Loucy (cell line): ENCODE measurements at regions not wholly inside any gene's neighbourhood (a gene's known extent, or its start where the extent isn't known, plus 50 kb on each side); places are given as distances from the start of the nearest gene placed in this dataset.
"Not testable (repeated sequence)": the region's sequence is repeated elsewhere in the genome, so short reads cannot be mapped to it uniquely, and the experiment has no call there.

ENCODE experiments used
- H2AFZ ChIP-seq: fragments of 200-600 bp; sonication (generic); 2 replicates; pipeline ENCODE4 v1.6.0; 2016; ENCODE audit warnings: antibody characterized with exemption, mild to moderate bottlenecking, low read length, moderate library complexity
- H3F3A ChIP-seq: fragments of 200-600 bp; 2 replicates; pipeline ENCODE4 v1.6.0; 2016; ENCODE audit warnings: antibody characterized with exemption, low read depth, mild to moderate bottlenecking
- H3K27me3 ChIP-seq: fragments of 200-600 bp; sonication (generic); 2 replicates; pipeline ENCODE4 v1.6.1; 2014; ENCODE audit warnings: low read length, mild to moderate bottlenecking; ENCODE audit not compliant: insufficient read depth, poor library complexity, severe bottlenecking
- H3K36me3 ChIP-seq: fragments of 200-600 bp; sonication (generic); 2 replicates; pipeline ENCODE4 v1.6.1; 2016; ENCODE audit warnings: low read length; ENCODE audit not compliant: insufficient read depth
- H3K4me1 ChIP-seq: fragments of 200-600 bp; sonication (generic); 2 replicates; pipeline ENCODE4 v1.5.1; 2014; ENCODE audit warnings: low read length, mild to moderate bottlenecking; ENCODE audit not compliant: insufficient read depth, poor library complexity, severe bottlenecking
- H3K4me2 ChIP-seq: fragments of 200-600 bp; sonication (generic); 2 replicates; pipeline ENCODE4 v1.6.0; 2014; ENCODE audit warnings: antibody characterized with exemption, low read length, low read depth, mild to moderate bottlenecking; ENCODE audit not compliant: poor library complexity, severe bottlenecking
- H3K4me3 ChIP-seq: fragments of 200-600 bp; sonication (generic); 2 replicates; pipeline ENCODE4 v1.5.1; 2014; ENCODE audit warnings: low read length, mild to moderate bottlenecking, mixed read lengths; ENCODE audit not compliant: poor library complexity, severe bottlenecking
- H3K79me2 ChIP-seq: fragments of 200-600 bp; sonication (generic); 2 replicates; pipeline ENCODE4 v1.6.1; 2014; ENCODE audit warnings: low read length; ENCODE audit not compliant: insufficient read depth
- H3K9ac ChIP-seq: fragments of 200-600 bp; sonication (generic); 2 replicates; pipeline ENCODE4 v1.6.0; 2014; ENCODE audit warnings: mild to moderate bottlenecking, low read depth, low read length, moderate library complexity; ENCODE audit not compliant: poor library complexity, severe bottlenecking
- H3K9me2 ChIP-seq: fragments of 200-600 bp; sonication (generic); replicated peaks from 2 replicates; pipeline ENCODE4 v1.6.1; 2016; ENCODE audit warnings: low read depth, low read length, mixed read lengths
- H3K9me3 ChIP-seq: fragments of 200-600 bp; sonication (generic); 2 replicates; pipeline ENCODE4 v1.6.1; 2014; ENCODE audit warnings: mild to moderate bottlenecking, antibody characterized with exemption, low read length, low read depth; ENCODE audit not compliant: insufficient read depth
- H4K20me1 ChIP-seq: fragments of 200-600 bp; sonication (generic); 2 replicates; pipeline ENCODE4 v1.6.0; 2014; ENCODE audit warnings: antibody characterized with exemption, low read length, mild to moderate bottlenecking; ENCODE audit not compliant: insufficient read depth, poor library complexity, severe bottlenecking
- EZH2phosphoT487 ChIP-seq: fragments of 200-600 bp; IDR thresholded peaks from 2 replicates; pipeline ENCODE4 v1.6.1; 2018; ENCODE audit warnings: antibody characterized with exemption, mild to moderate bottlenecking, moderate library complexity, borderline replicate concordance
- TF ChIP-seq, protein P1 (sequence below): fragments of 200-600 bp; sonication (generic); conservative IDR thresholded peaks from 2 replicates; pipeline ENCODE4 v1.5.1; 2014; ENCODE audit warnings: mild to moderate bottlenecking, antibody characterized with exemption, low read length

DNA sequence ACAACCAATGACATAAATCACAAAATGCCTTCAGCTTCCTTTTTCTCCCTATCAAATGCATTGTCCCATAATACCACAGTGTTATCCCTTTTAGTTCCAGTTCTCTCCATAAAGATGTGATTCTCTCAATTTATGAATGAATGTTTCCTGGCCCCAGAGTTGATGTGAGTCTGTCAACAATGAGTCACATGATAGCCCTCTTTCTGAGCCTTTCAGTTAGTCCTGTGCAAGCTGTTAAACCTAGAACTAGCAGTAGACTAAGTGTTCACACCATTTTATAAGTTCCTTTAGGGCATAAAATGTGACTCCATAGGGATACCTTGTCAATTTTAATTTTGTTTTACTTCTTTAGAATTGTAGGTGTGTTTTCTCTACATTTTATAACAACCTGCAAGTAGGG, 129.5 kb downstream of the PABPC4L start:
- no peaks in the 10 kb centered on the region for H3K36me3 ChIP-seq
- H4K20me1 ChIP-seq: no peaks in the 10 kb centered on the region
- H3K9me3 ChIP-seq: no peaks in the 10 kb centered on the region
- H3F3A ChIP-seq: no peaks in the 10 kb centered on the region
- no peaks in the 10 kb centered on the region for H3K79me2 ChIP-seq
- no peak overlapping the region for H2AFZ ChIP-seq
- H3K9ac ChIP-seq: no peak overlapping the region
- TF ChIP-seq EZH2phosphoT487: no peak
- TF ChIP-seq, protein P1, sequence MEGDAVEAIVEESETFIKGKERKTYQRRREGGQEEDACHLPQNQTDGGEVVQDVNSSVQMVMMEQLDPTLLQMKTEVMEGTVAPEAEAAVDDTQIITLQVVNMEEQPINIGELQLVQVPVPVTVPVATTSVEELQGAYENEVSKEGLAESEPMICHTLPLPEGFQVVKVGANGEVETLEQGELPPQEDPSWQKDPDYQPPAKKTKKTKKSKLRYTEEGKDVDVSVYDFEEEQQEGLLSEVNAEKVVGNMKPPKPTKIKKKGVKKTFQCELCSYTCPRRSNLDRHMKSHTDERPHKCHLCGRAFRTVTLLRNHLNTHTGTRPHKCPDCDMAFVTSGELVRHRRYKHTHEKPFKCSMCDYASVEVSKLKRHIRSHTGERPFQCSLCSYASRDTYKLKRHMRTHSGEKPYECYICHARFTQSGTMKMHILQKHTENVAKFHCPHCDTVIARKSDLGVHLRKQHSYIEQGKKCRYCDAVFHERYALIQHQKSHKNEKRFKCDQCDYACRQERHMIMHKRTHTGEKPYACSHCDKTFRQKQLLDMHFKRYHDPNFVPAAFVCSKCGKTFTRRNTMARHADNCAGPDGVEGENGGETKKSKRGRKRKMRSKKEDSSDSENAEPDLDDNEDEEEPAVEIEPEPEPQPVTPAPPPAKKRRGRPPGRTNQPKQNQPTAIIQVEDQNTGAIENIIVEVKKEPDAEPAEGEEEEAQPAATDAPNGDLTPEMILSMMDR: no peak
- no peaks in the 10 kb centered on the region for H3K4me1 ChIP-seq
- H3K9me2 ChIP-seq: no peaks in the 10 kb centered on the region
- H3K4me2 ChIP-seq: no peak overlapping the region
- no peak overlapping the region for H3K4me3 ChIP-seq
- no peaks in the 10 kb centered on the region for H3K27me3 ChIP-seq

DNA sequence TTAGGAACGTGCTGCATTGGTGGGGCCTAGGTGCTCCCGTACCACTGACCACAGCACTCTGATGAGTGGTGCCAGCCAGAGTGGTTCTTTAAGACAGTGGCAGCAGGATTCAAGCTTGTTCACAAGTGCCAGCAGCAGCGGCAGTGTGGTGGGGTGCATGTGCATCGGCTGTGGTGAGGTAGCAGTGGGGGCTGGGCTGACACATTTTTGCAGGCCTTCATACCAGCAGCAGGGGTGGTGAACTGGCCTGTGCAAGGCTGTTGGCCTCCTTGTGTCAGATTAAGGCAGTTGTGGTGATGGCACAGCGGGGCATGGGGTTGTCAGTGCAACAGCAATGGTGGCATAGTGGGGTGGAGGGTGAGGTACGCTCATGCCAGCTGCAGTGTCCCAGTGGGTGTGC, 131.4 kb downstream of the PABPC4L start:
- TF ChIP-seq, protein P1: no peak
- no peak for TF ChIP-seq EZH2phosphoT487
- no peak overlapping the region for H2AFZ ChIP-seq
- no peak overlapping the region for H3K4me2 ChIP-seq
- H3K79me2 ChIP-seq: no peaks in the 10 kb centered on the region
- no peaks in the 10 kb centered on the region for H3K27me3 ChIP-seq
- H3K36me3 ChIP-seq: no peaks in the 10 kb centered on the region
- no peak overlapping the region for H3K4me3 ChIP-seq
- no peaks in the 10 kb centered on the region for H3K4me1 ChIP-seq
- no peak overlapping the region for H3K9ac ChIP-seq
- H3K9me3 ChIP-seq: no peaks in the 10 kb centered on the region
- no peaks in the 10 kb centered on the region for H3F3A ChIP-seq
- H3K9me2 ChIP-seq: no peaks in the 10 kb centered on the region
- no peaks in the 10 kb centered on the region for H4K20me1 ChIP-seq

DNA sequence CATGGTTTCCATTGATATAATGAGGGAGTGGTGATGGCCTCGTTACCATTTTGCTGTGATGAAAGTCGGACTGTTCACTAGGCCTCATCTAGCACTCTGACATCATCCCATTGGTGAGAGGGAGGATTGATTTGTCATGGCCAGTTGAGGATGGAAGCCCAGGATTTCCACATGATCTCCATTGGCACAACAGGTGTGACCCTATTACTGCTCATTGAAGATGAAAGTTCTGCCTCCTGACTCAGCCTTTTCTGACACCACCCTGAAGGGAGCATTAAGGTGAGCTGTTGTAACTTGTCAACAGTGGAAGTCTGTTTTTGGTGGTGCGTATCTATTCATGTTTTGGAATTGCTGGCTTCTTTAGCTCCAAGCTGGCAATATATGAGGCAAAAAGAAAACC, 144.2 kb downstream of the PABPC4L start:
- H3K27me3 ChIP-seq: no peaks in the 10 kb centered on the region
- no peak overlapping the region for H3K4me2 ChIP-seq
- no peaks in the 10 kb centered on the region for H3F3A ChIP-seq
- no peaks in the 10 kb centered on the region for H3K79me2 ChIP-seq
- H3K9ac ChIP-seq: no peak overlapping the region
- H3K9me3 ChIP-seq: no peaks in the 10 kb centered on the region
- H4K20me1 ChIP-seq: no peaks in the 10 kb centered on the region
- H3K4me3 ChIP-seq: no peak overlapping the region
- H3K36me3 ChIP-seq: no peaks in the 10 kb centered on the region
- no peaks in the 10 kb centered on the region for H3K9me2 ChIP-seq
- no peak overlapping the region for H2AFZ ChIP-seq
- TF ChIP-seq, protein P1: no peak
- TF ChIP-seq EZH2phosphoT487: no peak
- H3K4me1 ChIP-seq: no peaks in the 10 kb centered on the region

DNA sequence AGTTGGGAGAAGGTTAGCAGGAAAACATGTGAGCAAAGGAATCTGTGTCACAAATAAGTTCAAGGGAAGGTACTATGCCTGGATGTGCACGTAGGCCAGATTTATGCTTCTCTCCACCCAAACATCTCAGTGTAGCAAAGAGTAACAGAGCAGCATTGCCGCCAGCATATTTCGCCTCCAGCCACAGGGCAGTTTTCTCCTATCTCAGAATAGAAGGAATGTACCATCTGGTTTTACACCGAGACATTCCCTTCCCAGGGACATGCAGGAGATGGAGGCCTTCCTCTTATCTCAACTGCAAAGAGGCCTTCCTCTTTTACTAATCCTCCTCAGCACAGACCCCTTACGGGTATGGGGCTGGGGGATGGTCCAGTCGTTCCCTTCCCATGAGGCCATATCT, 155.4 kb downstream of the PABPC4L start:
- not testable (repeated sequence) for H2AFZ ChIP-seq, H4K20me1 ChIP-seq, H3K36me3 ChIP-seq, H3K4me2 ChIP-seq, H3F3A ChIP-seq, H3K9me3 ChIP-seq, H3K9ac ChIP-seq, H3K79me2 ChIP-seq, H3K27me3 ChIP-seq, H3K4me3 ChIP-seq, H3K9me2 ChIP-seq, H3K4me1 ChIP-seq
